Endodermal cell (in vitro differentiated cells): ENCODE measurements at regions not wholly inside any gene's neighbourhood (a gene's known extent, or its start where the extent isn't known, plus 50 kb on each side); places are given as distances from the start of the nearest gene placed in this dataset.
"Not testable (repeated sequence)": the region's sequence is repeated elsewhere in the genome, so short reads cannot be mapped to it uniquely, and the experiment has no call there.

ENCODE experiments used
- DNase-seq: peaks from one replicate; pipeline ENCODE4 v3.0.0-alpha.2; 2017
- H3K27ac ChIP-seq: 2 replicates; pipeline ENCODE4 v1.5.1; 2013; ENCODE audit warnings: mild to moderate bottlenecking, low read depth, low read length, moderate library complexity
- H3K27me3 ChIP-seq: 2 replicates; pipeline ENCODE4 v1.6.1; 2013; ENCODE audit warnings: mild to moderate bottlenecking, low read length, moderate library complexity; ENCODE audit not compliant: insufficient read depth, control insufficient read depth, poor library complexity, severe bottlenecking
- H3K36me3 ChIP-seq: 2 replicates; pipeline ENCODE4 v1.7.0; 2013; ENCODE audit warnings: mild to moderate bottlenecking, low read length, moderate library complexity; ENCODE audit not compliant: control insufficient read depth, insufficient read depth
- H3K4me1 ChIP-seq: one replicate; pipeline ENCODE4 v1.7.0; 2013; ENCODE audit warnings: low read length; ENCODE audit not compliant: control insufficient read depth, insufficient read depth
- H3K4me3 ChIP-seq: 2 replicates; pipeline ENCODE4 v1.5.1; 2013; ENCODE audit warnings: mild to moderate bottlenecking, low read length, moderate library complexity
- H3K9ac ChIP-seq: 2 replicates; pipeline ENCODE4 v1.6.1; 2013; ENCODE audit warnings: mild to moderate bottlenecking, low read length, moderate library complexity; ENCODE audit not compliant: poor library complexity, severe bottlenecking; ENCODE audit errors: extremely low read depth
- H3K9me3 ChIP-seq: 2 replicates; pipeline ENCODE4 v1.6.1; 2013; ENCODE audit warnings: mild to moderate bottlenecking, low read length, moderate library complexity; ENCODE audit not compliant: control insufficient read depth
- H3K27ac Mint-ChIP-seq: 2 replicates; pipeline ENCODE4 v1.8.0; 2020; ENCODE audit warnings: mixed read lengths
- H3K27me3 Mint-ChIP-seq: 2 replicates; pipeline ENCODE4 v1.8.0; 2021; ENCODE audit warnings: mild to moderate bottlenecking, mixed read lengths; ENCODE audit not compliant: insufficient read depth
- H3K36me3 Mint-ChIP-seq: 2 replicates; pipeline ENCODE4 v1.8.0; 2020; ENCODE audit warnings: low read depth, mixed read lengths
- H3K4me1 Mint-ChIP-seq: 2 replicates; pipeline ENCODE4 v1.8.0; 2020; ENCODE audit warnings: mixed read lengths
- H3K4me3 Mint-ChIP-seq: 2 replicates; pipeline ENCODE4 v1.8.0; 2020; ENCODE audit warnings: mild to moderate bottlenecking, moderate library complexity, mixed read lengths
- H3K9me3 Mint-ChIP-seq: 2 replicates; pipeline ENCODE4 v1.8.0; 2020; ENCODE audit warnings: mild to moderate bottlenecking, mixed read lengths
- WGBS, 2 experiments: methylation state at CpG; one replicate each; pipeline versions ENCODE4 v1.1.5 to v1.1.7; 2013; ENCODE audit warnings: missing lambda C conversion rate in 2 of 2, mixed read lengths in 1 of 2; ENCODE audit not compliant: insufficient coverage in 1 of 2, insufficient read length in 1 of 2; 5-methylcytosine and 5-hydroxymethylcytosine counted together

GRCh38 chr3:125775106-125775505 lies 179.8 kb upstream of the OSBPL11 start:
- not testable (repeated sequence) for H3K27ac Mint-ChIP-seq, H3K9me3 ChIP-seq, DNase-seq, H3K9me3 Mint-ChIP-seq, H3K4me3 Mint-ChIP-seq, H3K27me3 Mint-ChIP-seq, H3K4me3 ChIP-seq, H3K27ac ChIP-seq, H3K27me3 ChIP-seq, H3K4me1 ChIP-seq, H3K4me1 Mint-ChIP-seq, H3K9ac ChIP-seq, H3K36me3 ChIP-seq, H3K36me3 Mint-ChIP-seq
- WGBS, 2 experiments, result 43% methylated on average over 2 of the region's 3 CpGs; no CpG with 5 or more reads in 1 of the 2 experiments

GRCh38 chr3:125775606-125776294 lies 180.5 kb upstream of the OSBPL11 start:
- H3K27me3 Mint-ChIP-seq, H3K9ac ChIP-seq, H3K36me3 Mint-ChIP-seq, DNase-seq, H3K27ac Mint-ChIP-seq, H3K27me3 ChIP-seq, H3K9me3 ChIP-seq, H3K4me1 Mint-ChIP-seq, H3K4me1 ChIP-seq, H3K4me3 ChIP-seq, H3K36me3 ChIP-seq, H3K9me3 Mint-ChIP-seq, H3K27ac ChIP-seq, H3K4me3 Mint-ChIP-seq: not testable (repeated sequence)
- WGBS, 2 experiments, result 91 to 100% methylated on average over 2 to 5 of the region's 7 CpGs

GRCh38 chr3:125779276-125779675 lies 184.0 kb upstream of the OSBPL11 start:
- H3K4me3 Mint-ChIP-seq, H3K9ac ChIP-seq, H3K4me3 ChIP-seq, H3K36me3 ChIP-seq, H3K36me3 Mint-ChIP-seq, H3K27ac ChIP-seq, H3K4me1 ChIP-seq, DNase-seq, H3K9me3 Mint-ChIP-seq, H3K9me3 ChIP-seq, H3K27ac Mint-ChIP-seq, H3K27me3 Mint-ChIP-seq, H3K27me3 ChIP-seq: not testable (repeated sequence)
- peaks cover 13% of the 10 kb centered on the region for H3K4me1 Mint-ChIP-seq
- 58% methylated on average over 1 of the region's 1 CpG; no CpG with 5 or more reads in 1 of the 2 experiments for WGBS, 2 experiments

GRCh38 chr3:125779918-125780317 lies 184.6 kb upstream of the OSBPL11 start:
- not testable (repeated sequence) for H3K9me3 Mint-ChIP-seq, H3K9me3 ChIP-seq, DNase-seq, H3K27ac ChIP-seq, H3K27me3 ChIP-seq, H3K36me3 ChIP-seq, H3K4me3 Mint-ChIP-seq, H3K27me3 Mint-ChIP-seq, H3K27ac Mint-ChIP-seq, H3K4me3 ChIP-seq, H3K36me3 Mint-ChIP-seq, H3K4me1 ChIP-seq, H3K9ac ChIP-seq
- 92 to 100% methylated on average over 1 to 5 of the region's 5 CpGs for WGBS, 2 experiments
- H3K4me1 Mint-ChIP-seq, result peaks cover 13% of the 10 kb centered on the region

GRCh38 chr3:125781678-125782077 lies 186.4 kb upstream of the OSBPL11 start:
- not testable (repeated sequence) for H3K9ac ChIP-seq, H3K9me3 Mint-ChIP-seq, H3K9me3 ChIP-seq, H3K4me3 ChIP-seq, H3K27me3 Mint-ChIP-seq, H3K27me3 ChIP-seq, H3K4me1 ChIP-seq, H3K27ac Mint-ChIP-seq, H3K36me3 ChIP-seq, DNase-seq, H3K4me3 Mint-ChIP-seq, H3K36me3 Mint-ChIP-seq, H3K27ac ChIP-seq
- peaks cover 13% of the 10 kb centered on the region for H3K4me1 Mint-ChIP-seq
- WGBS, 2 experiments, result 100% methylated on average over 2 of the region's 2 CpGs; no CpG with 5 or more reads in 1 of the 2 experiments

GRCh38 chr3:125790312-125790711 lies 178.7 kb upstream of the ROPN1B start:
- H3K27me3 Mint-ChIP-seq, result peaks cover 25% of the 10 kb centered on the region
- H3K4me3 Mint-ChIP-seq, H3K36me3 Mint-ChIP-seq: not testable (repeated sequence)

GRCh38 chr3:125791021-125791420 lies 178.0 kb upstream of the ROPN1B start:
- not testable (repeated sequence) for DNase-seq, H3K27ac ChIP-seq, H3K9me3 Mint-ChIP-seq, H3K4me3 ChIP-seq, H3K9me3 ChIP-seq, H3K36me3 ChIP-seq, H3K9ac ChIP-seq, H3K36me3 Mint-ChIP-seq, H3K27me3 ChIP-seq, H3K4me3 Mint-ChIP-seq, H3K4me1 ChIP-seq, H3K4me1 Mint-ChIP-seq, H3K27ac Mint-ChIP-seq
- peaks cover 26% of the 10 kb centered on the region for H3K27me3 Mint-ChIP-seq
- 90% methylated on average over 1 of the region's 1 CpG for WGBS, 2 experiments

More at GRCh38 chr3:125790312-125790711, 178.7 kb upstream of the ROPN1B start:
- not testable (repeated sequence) for H3K27ac Mint-ChIP-seq, H3K4me1 Mint-ChIP-seq, H3K9me3 ChIP-seq, DNase-seq, H3K4me1 ChIP-seq, H3K9ac ChIP-seq, H3K4me3 ChIP-seq, H3K27me3 ChIP-seq, H3K36me3 ChIP-seq, H3K27ac ChIP-seq, H3K9me3 Mint-ChIP-seq
- 94 to 100% methylated on average over 1 to 3 of the region's 3 CpGs for WGBS, 2 experiments
